GM20000 (cell line): ENCODE measurements at regions not wholly inside any gene's neighbourhood (a gene's known extent, or its start where the extent isn't known, plus 50 kb on each side); places are given as distances from the start of the nearest gene placed in this dataset.

ENCODE experiments used
- DNase-seq: peaks from one replicate; pipeline ENCODE4 v3.0.0; 2012; ENCODE audit warnings: low spot score
- CTCF ChIP-seq: IDR thresholded peaks from 2 replicates; pipeline ENCODE4 v1.5.1; 2012; ENCODE audit warnings: mild to moderate bottlenecking, control low read depth; ENCODE audit errors: extremely low read depth, missing control alignments

- TF ChIP-seq CTCF, result no peak
- DNase-seq, result no peak
Observed at GRCh38 chr14:94679106-94679810, 67.1 kb downstream of the SERPINA3 start.

GRCh38 chr14:94677747-94678146 lies 65.6 kb downstream of the SERPINA3 start:
- no peak for DNase-seq
- no peak for TF ChIP-seq CTCF

- DNase-seq, result no peak
- TF ChIP-seq CTCF, result no peak
Observed at GRCh38 chr14:94677213-94677612, 65.0 kb downstream of the SERPINA3 start.

GRCh38 chr14:94676495-94677185 lies 64.4 kb downstream of the SERPINA3 start:
- no peak for DNase-seq
- TF ChIP-seq CTCF, result no peak

GRCh38 chr14:94675036-94675435 lies 62.8 kb downstream of the SERPINA3 start:
- no peak for TF ChIP-seq CTCF

GRCh38 chr14:94673781-94674231 lies 61.6 kb downstream of the SERPINA3 start:
- no peak for DNase-seq
- TF ChIP-seq CTCF, result no peak

More at GRCh38 chr14:94675036-94675435, 62.8 kb downstream of the SERPINA3 start:
- no peak for DNase-seq
